HG03175 (cell line): ENCODE measurements at regions not wholly inside any gene's neighbourhood (a gene's known extent, or its start where the extent isn't known, plus 50 kb on each side); places are given as distances from the start of the nearest gene placed in this dataset.

Experiments
- ATAC-seq: cut with Tn5 transposase; IDR thresholded peaks from one replicate; pipeline ENCODE4 v1.9.1; 2021; ENCODE audit warnings: mild to moderate bottlenecking, moderate library complexity; ENCODE audit not compliant: unreplicated experiment

DNA sequence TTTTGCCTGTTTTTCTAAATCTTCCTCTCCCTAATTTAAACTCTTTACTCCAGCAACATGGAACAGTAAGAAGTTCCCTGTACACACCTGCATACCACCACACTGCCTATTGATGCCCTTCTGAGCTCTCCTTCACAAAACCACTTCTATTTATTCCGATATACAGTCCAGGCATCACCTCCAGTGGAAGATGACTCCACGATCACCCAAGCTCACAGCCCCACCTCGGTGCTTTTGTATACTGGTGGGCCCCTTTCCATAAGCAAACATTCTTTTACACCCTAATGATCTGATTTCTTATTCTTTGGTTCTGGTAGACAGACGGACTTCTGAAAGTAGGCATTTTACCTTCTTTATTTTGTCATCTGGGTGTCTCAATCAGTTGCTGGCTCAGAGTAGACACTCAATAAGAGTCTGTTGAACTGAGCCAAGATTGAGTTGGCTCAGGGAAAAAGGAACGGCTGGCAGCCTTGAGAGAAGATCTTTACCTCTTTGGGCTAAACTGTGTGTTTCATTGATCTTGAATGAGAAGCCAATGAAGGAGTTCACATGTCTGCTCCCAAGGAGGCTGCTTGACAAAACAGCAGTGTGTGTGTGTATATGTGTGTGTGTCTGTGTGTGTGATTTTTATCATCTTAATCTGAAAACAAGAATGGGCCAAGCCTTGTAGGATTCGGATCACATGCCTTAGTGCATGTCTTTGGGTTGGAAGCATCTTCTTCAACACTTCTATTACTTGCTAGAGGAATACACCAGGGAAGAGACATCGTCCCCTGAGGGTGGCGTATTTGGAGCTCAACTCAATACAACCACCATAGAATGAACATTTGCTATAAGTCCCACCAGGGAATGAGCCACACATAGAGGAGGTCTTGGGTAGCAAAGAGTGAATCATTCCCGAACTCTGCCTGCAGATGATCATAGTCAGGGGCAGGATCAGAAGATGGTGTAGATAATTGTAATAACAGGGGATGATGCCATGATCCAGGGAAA is 341.8 kb downstream of the CYRIA start:
- ATAC-seq, result no peak

DNA sequence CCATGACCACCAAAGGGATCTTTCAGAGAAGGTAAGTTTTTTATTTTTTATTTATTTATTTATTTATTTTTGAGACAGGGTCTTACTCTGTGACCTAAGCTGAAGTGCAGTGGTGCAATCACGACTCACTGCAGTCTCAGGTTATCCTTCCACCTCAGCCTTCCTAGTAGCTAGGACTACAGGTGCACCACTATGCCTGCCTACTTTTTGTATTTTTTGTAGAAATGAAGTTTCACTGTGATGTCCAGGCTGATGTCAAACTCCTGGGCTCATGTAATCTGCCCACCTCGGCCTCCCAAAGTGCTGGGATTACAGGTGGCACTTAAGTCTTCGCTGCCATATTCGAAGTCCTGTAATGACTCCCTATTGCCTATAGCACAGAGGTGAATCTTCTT is 342.5 kb downstream of the CYRIA start:
- ATAC-seq, result no peak

DNA sequence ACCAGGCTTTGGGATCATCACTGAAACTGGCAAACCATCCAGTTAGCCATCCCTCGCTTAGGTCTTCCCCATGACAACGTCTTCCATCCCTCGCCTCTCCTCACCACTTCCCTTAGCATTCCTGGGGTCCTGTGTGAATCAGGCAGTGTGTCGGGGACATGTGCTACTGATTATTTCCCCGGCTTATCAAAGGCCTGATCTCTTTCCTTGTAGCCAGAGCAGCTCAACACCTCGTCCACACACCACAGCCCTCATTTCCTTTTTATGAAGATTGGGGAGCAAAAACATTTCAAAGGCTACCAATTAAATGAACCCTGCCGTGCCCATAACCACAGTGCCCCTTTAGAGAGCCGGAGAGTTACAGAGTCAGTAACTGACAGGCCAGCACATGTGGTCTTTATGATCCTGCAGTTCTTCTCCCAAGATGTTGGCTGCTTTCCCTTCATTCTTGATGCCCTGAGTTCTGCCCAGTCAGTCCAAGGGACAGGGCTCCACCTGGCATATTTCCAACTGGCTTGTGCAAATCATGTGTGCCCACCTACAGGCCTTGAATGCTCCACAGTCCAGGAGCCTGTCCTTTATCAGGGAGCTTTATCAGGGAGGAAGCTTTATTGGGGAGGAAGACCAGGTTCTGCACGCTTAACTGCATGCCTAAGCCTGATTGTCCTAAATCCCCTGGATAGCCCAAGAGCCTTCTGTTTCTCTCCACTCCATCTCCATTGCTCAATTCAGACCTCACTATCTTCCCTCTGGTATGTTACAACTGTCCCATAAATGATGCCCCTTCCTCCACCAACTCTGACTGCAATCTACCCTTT is 343.1 kb downstream of the CYRIA start:
- no peak for ATAC-seq

DNA sequence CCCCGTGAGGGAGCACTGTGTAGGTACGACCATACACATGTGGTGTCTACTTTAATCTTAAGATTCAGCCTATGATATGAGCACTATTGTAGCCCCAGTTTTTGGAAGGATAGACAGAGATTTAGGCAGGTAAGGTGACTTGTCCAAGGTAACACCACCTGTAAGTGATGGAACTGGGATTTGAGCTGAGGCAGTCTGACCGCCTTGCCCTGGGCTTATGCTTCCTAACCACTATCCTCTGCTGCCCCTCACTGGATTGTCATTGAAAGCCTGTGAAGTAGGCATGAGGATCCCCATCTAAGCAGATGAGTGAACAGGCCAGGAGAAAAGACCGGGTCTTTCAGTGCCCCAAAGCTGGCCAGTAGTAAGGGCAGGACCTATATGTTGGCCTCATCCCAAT is 343.8 kb downstream of the CYRIA start:
- no peak for ATAC-seq

DNA sequence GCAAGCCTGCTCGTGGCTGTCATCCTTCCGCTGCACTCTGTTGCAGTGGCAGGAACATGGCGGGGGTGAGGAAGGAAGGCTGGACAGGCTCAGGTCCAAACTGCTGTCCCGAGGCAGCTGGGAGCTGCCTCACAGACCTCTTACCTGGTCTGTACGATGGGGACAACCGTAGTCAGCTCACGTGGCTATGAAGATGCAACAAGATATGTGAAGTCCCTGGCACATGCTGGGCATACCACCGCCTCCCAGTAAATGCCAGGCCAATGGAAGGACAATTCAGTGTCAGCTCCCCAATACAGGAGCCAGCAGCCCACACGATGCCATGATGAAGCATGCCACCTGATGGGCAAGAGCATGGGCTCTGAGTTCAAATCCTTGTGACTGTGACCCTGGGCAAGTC is 344.4 kb downstream of the CYRIA start:
- no peak for ATAC-seq

DNA sequence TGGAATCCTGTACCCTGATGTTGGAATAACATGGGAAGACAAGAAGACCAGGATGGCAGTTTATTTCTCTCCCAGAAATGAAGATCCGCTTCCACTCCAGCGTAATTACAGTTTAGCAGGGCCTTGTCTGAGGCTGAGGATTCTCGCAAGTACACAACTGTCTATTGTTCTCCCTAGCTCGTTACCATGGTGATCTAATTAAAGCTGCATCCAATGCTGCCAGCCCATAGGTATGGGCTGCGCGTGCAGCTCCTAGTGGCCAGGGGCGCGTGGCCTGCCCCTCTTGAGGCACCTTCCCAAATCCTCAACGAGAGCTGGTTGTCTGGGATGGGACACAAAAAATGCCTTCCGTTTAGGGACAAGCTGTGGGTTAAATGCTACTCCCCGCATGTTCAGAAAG is 344.9 kb downstream of the CYRIA start:
- no peak for ATAC-seq

DNA sequence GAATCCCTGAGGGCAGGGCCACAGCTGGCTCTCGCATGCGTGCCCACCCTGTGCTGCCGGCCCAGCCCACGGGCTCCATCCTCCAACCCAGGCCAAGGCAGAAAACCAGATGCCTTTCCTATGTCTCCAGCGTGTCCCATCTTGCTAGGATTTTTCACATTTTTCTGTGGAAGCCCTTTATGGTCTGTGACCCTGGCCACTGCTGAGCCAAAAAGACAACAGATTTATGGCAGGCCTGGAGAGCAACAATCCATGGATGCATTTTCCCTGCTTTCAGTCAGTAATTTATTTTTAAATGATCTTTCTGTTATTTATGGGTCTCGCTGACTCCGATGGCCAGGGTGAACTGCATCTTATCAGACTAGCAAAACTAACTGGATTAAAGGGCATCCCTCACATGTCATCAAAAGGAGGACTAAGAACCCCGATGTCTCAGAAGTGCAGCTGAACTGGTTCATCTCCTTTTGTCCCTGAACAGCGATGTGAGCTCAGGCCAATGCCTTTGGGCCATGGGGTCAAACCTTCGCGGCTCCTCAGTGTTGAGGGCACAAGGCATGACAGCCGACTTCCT is 346.0 kb downstream of the CYRIA start:
- ATAC-seq, result no peak

DNA sequence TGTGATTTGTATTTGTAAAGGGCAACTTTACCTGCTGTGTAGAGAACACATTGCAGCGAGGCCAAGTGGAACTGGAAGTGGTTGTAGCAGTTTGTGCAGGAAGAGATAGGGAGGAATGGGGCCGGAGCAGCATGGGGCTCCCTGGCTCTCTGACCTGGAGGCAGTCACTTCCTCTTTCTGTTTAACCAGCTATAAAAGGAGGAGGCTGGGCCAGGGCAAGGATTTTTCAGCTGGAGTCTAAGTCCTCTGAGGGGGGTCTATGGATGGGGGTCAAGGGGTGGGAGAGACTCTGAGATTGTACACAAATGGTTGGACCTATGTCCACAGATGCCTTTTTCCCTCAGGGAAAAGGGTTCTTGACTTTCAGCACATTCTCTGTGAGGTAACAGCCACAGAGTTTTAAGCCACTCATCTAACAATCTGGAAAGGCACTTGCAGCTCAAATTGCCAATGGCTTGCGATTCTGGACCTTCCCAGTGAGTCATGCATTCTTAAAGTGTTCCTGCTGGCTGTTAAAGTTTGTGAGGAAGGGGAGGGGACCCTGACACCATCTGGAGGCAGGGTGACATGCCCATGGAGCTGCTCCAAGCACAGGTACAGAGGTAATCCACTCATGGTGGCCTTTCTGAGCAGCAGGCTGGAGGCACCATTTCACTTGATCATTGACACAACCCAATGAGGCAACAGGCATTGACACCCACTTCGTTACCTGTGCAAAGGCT is 347.0 kb downstream of the CYRIA start:
- no peak for ATAC-seq

DNA sequence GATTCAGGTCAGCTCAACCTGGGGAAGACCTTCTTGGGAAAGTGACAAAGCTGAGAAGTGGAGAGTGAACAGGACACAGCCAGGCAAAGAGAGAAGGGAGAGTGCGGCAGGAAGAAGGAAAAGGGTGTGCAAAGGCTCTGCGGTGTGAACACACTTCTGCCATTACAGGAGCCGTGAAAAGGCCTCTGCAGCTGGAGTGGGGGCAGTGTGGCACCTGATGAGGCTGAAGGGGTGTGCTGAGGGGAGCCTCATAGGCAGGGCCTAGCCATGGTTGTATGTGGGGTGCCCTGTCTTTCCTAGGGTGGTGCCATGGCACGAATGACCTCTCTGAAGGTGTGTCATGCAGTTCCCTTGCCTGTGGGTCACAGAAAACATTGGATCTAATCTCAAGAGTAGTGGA is 347.6 kb downstream of the CYRIA start:
- ATAC-seq, result no peak

DNA sequence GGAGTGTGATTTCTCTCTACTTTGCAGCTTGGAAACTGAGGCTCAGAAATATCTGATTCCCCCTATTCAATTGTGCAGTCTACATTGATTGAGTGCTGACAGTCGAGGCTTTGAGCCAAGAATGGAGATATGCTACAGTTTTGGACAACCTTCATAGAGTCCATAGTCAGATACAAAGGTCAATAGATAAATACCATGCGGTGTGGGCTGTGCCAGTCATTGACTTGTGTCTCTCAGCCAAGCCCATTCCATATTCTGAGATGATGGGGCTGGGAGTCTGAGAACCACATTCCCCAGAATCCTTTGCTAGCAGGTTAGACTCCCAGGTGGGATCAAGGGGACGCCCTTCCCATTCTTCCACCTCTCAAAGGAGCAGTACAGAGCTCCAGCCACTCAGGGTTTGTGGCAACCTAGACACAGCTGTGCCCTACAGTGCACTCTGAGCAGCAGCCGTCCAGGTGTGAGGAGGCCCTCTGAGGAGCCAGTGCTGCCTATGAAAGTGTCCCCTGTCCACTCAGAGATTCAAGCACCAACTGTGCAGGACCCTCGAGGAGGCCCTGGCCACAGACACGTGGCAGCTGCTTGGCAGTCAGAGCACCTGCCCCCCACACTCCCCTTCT is 348.3 kb downstream of the CYRIA start:
- ATAC-seq, result no peak

DNA sequence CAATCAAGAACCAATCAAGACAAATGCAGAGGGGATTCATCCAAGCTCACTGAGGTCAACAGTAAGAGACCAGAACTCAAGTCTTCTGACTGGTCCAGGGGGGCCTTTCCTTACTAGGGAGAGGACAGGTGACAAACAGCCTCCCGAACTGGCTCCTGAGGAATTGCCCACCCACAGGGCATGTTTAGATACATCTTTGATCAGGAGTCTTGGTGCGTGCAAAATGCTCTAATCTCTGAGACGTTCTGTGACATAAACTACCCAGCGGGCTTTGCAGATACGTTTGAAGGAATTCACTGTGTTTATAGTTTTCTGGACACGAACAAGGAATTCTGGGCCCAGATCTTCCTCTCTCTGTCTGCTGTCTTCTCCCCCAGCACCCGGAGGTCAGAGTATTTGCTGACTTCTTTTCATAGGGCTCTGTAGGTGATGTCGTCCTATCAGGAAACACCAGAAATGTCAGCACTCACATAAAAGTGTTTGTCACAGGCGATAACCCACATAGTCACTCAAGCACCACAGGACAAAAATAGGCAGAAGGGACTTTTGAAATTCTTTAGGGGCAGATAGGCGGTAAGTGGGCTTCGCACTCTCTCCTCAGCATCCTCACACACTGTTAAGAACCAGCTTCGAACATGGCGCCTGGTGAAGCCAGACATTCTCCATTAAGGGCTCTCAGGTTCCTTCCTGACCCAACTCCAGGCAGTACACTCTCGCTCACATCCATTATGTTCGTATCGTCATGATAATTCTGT is 349.0 kb downstream of the CYRIA start:
- ATAC-seq, result no peak

DNA sequence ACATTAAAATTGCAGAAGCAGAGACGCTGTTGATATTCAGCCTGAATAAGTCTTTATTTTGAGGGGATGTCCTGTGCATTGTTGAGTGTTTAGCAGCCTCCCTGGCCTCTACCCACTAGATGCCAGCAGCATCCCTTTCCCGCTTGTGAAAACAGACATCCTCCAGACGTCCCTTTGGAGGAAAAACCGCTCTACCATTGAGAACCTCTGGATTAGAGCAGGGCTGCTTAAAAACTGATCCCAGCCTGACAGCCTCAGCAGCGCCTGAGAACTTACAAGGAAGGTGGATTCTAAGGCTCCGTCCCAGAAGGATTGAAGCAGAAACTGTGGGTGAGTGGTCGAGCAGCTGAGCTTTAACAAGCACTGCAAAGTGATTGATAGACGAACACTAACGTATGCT is 349.7 kb downstream of the CYRIA start:
- no peak for ATAC-seq

DNA sequence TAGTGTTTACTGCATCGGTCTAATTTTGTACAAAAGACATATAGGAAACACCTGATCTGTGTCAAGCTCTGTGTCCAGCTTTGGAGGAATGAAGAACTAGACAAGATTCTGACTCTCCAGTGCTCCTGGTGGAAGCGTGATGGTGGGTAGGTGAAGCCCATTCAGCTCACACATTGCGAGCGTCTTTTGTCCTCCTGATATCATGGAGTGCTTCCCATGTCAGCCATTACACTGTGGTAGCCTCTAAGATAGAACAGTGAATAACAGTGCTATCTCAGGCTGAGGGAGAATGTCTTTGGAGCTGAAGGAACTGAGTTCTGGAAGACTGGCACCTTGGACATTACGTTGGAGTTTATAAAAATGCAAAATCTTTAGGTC is 350.2 kb downstream of the CYRIA start:
- ATAC-seq, result no peak

DNA sequence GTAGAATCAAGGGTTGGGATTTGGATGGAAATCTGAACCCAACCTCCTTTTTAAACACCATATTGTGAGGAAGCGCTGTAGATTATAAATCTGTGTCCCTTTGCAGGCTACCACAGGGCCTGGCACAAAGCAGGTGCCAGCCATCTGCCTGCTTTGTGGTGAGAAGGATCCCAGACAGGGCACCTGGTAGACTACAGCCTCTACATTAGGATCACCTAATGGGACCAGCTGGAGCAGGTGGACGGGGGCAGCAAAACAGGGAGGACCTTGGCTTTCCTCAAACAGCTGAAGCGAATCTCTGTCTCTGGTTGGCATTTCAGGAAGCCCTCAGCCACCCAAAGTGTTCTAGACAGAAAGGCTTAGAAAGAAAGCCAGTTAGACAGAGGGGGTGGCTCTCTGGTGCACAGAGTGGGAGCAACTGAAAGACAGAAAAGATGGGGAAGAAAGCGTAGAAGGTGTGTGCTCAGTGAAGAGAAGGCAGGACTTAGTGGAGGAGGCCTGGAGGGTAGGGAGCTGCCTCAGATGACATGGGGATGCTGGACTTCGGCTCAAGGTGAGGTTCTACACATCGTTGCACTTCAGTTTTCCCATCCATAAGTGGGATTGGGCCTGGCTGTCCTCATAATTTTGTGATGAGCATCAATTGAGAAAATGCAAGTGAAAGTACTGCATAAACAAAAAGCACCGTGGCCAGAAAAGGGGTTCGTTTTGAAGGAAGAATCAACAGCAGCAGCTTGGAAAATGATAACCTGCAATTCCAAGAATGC is 350.8 kb downstream of the CYRIA start:
- no peak for ATAC-seq

DNA sequence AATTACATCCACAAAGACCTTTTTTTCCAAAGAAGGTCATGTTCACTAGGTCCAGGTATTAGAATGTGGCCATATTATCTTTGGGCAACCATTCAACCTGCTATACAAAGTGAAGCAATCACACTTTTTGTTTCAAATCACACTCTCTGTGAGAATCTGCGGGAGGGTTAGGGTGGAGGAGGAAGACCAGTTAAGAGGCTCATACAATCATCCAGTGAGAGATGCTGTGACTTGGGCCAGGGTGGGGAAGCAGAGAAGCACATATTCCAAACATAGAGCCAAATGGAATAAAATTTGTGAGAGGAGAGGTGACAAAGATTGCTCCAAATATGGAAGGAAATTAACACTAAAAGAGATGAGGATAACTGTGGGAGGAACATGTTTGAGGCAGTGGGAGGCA is 351.6 kb downstream of the CYRIA start:
- no peak for ATAC-seq

DNA sequence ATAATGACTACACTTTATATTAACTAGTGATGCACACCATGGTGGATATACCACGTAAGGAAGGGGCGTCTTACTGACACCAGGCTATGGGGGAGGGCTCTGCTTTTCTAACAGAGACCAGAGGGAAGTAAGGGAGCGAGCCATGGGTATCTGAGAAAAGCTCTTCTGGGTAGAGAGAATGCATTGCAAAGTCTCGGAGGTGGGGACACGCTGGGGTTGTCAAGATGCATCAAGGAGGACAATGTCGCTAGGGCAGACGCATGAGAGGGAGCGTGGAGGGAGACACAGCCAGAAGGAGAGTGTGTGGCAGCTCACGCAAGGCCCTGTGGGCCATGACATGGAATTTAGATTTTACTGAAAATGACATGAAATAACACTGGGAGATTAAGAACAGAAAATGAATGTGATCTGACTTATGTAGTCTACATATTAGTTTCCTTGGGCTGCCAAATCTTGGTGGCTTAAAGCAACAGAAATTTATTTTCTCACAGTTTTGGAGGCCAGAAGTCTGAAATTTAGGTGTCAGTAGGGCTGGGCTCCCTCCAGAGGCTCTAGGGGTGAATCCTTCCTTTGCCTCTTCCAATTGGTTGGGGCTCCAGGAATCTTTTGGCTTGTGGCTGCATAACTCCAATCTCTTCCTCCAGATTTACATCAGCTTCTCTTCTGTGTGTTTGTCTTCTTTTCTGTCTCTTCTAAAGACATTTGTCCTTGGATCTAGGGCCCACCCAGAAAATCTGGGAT is 352.2 kb downstream of the CYRIA start:
- ATAC-seq, result no peak

DNA sequence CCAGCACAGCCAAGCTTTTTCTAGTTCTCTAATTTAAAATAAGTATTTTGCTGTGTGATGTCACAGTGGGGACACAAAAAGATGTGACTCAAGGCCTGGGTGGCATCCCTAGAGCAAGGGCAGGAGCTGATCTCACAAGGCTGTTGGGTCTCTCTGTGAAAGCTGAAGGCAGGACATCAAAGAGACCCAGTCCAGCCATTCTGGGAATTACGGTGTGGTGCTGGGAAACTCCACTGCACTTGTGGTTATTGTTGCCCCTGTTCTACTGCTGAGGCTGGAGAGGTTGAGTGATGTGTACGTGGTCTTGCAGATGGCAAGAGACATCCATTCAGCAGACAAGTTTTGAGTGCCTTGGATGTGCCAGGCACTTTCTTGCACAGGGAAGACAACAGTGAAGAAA is 352.9 kb downstream of the CYRIA start:
- ATAC-seq, result no peak
